Breast epithelium (tissue), 3 donors: ENCODE measurements at regions not wholly inside any gene's neighbourhood (a gene's known extent, or its start where the extent isn't known, plus 50 kb on each side); places are given as distances from the start of the nearest gene placed in this dataset.

Source experiments
- POLR2A ChIP-seq: fragments of 450-650 bp; IDR thresholded peaks from one replicate; pipeline ENCODE4 v1.6.1; 2016; ENCODE audit warnings: antibody characterized with exemption, mild to moderate bottlenecking, moderate library complexity
- POLR2AphosphoS5 ChIP-seq, 3 donors: sonication (generic); formaldehyde crosslinking; IDR thresholded peaks; one replicate each; pipeline ENCODE4 v1.6.1; 2017; ENCODE audit warnings: antibody characterized with exemption in 3 of 3
- TF ChIP-seq, protein P1 (sequence below), 3 donors: fragments of 450-650 bp; IDR thresholded peaks; one replicate each; pipeline ENCODE4 v1.5.1; 2016 to 2017; ENCODE audit warnings: antibody characterized with exemption in 3 of 3, mild to moderate bottlenecking in 3 of 3, moderate library complexity in 3 of 3

DNA sequence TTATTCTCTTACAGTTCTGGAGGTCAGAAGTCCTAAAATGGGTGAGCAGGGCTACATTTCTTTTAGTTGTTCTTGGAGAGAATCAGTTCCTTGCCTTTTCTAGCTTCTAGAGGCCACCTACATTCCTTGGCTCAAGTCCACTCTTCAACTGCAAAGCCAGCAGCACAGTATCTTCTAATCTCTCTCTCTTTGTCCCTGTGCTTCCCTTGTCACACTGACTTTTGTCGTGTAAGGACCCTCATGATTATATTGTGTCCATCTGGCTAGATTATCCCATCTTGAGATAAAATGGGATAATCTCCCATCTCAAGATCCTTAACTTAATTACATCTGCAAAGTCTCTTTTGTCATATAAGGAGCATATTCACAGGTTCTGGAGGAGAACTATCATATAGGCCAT is 359.0 kb downstream of the ADRA2A start:
- TF ChIP-seq, protein P1, sequence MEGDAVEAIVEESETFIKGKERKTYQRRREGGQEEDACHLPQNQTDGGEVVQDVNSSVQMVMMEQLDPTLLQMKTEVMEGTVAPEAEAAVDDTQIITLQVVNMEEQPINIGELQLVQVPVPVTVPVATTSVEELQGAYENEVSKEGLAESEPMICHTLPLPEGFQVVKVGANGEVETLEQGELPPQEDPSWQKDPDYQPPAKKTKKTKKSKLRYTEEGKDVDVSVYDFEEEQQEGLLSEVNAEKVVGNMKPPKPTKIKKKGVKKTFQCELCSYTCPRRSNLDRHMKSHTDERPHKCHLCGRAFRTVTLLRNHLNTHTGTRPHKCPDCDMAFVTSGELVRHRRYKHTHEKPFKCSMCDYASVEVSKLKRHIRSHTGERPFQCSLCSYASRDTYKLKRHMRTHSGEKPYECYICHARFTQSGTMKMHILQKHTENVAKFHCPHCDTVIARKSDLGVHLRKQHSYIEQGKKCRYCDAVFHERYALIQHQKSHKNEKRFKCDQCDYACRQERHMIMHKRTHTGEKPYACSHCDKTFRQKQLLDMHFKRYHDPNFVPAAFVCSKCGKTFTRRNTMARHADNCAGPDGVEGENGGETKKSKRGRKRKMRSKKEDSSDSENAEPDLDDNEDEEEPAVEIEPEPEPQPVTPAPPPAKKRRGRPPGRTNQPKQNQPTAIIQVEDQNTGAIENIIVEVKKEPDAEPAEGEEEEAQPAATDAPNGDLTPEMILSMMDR (IDR thresholded peaks at IDR 0.05) = no peak
- TF ChIP-seq POLR2AphosphoS5 (IDR thresholded peaks at IDR 0.05) (no peak), POLR2A (no peak)
